NT2/D1 (cell line): ENCODE measurements at regions not wholly inside any gene's neighbourhood (a gene's known extent, or its start where the extent isn't known, plus 50 kb on each side); places are given as distances from the start of the nearest gene placed in this dataset.

ENCODE experiments used
- DNase-seq: peaks from one replicate; pipeline ENCODE4 v3.0.0-alpha.2; 2011; ENCODE audit warnings: low read depth, low spot score
- H3K27me3 ChIP-seq: 2 replicates; pipeline ENCODE4 v1.6.0; 2011; ENCODE audit warnings: mild to moderate bottlenecking; ENCODE audit not compliant: insufficient read length, insufficient read depth
- H3K36me3 ChIP-seq: 2 replicates; pipeline ENCODE4 v1.6.1; 2011; ENCODE audit warnings: mild to moderate bottlenecking, low read length, mixed read lengths; ENCODE audit not compliant: insufficient read depth, insufficient read length
- H3K4me1 ChIP-seq: 2 replicates; pipeline ENCODE4 v1.5.1; 2011; ENCODE audit not compliant: insufficient read depth, insufficient read length
- H3K4me3 ChIP-seq: 2 replicates; pipeline ENCODE4 v1.5.1; 2011; ENCODE audit warnings: low read depth; ENCODE audit not compliant: insufficient read length
- H3K9ac ChIP-seq: 2 replicates; pipeline ENCODE4 v1.6.0; 2011; ENCODE audit warnings: low read depth; ENCODE audit not compliant: insufficient read length
- H3K9me3 ChIP-seq: 2 replicates; pipeline ENCODE4 v1.5.1; 2011; ENCODE audit warnings: mild to moderate bottlenecking, low read length; ENCODE audit not compliant: insufficient read depth
- SUZ12 ChIP-seq: IDR thresholded peaks from 2 replicates; pipeline ENCODE4 v1.6.1; 2011; ENCODE audit not compliant: insufficient read length, insufficient read depth; ENCODE audit errors: extremely low read depth
- YY1 ChIP-seq: IDR thresholded peaks from 2 replicates; pipeline ENCODE4 v1.6.1; 2011; ENCODE audit not compliant: insufficient read length, insufficient read depth
- ZNF274 ChIP-seq: IDR thresholded peaks from 2 replicates; pipeline ENCODE4 v1.6.1; 2011; ENCODE audit warnings: mild to moderate bottlenecking, low read depth, low read length

- no peaks in the 10 kb centered on the region for H3K27me3 ChIP-seq
- DNase-seq = no peak
- H3K9ac ChIP-seq = no peak overlapping the region
- H3K4me3 ChIP-seq = no peak overlapping the region
- no peaks in the 10 kb centered on the region for H3K9me3 ChIP-seq
- H3K36me3 ChIP-seq = no peaks in the 10 kb centered on the region
- TF ChIP-seq YY1 = no peak
- no peak for TF ChIP-seq SUZ12
- no peak for TF ChIP-seq ZNF274
- no peaks in the 10 kb centered on the region for H3K4me1 ChIP-seq
These were observed 394.6 kb upstream of the IL12A start for GRCh38 chr3:159593927-159594605.

- Histone ChIP-seq H3K9ac (no peak overlapping the region), H3K4me1 (no peaks in the 10 kb centered on the region), H3K36me3 (no peaks in the 10 kb centered on the region), H3K4me3 (no peak overlapping the region), H3K9me3 (0 out of 2 replicates have a peak, but pooled peaks cover 4% of the 10 kb centered on the region), H3K27me3 (no peaks in the 10 kb centered on the region)
- TF ChIP-seq ZNF274 = no peak
- DNase-seq = no peak
These were observed 388.3 kb upstream of the IL12A start for GRCh38 chr3:159600291-159600690.

GRCh38 chr3:159604151-159604581 is 384.5 kb upstream of the IL12A start:
- TF ChIP-seq YY1 (no peak), ZNF274 (no peak), SUZ12 (no peak)
- Histone ChIP-seq H3K4me1 (no peaks in the 10 kb centered on the region), H3K36me3 (no peaks in the 10 kb centered on the region), H3K9me3 (0 out of 2 replicates have a peak, but pooled peaks cover 4% of the 10 kb centered on the region), H3K27me3 (no peaks in the 10 kb centered on the region), H3K9ac (no peak overlapping the region), H3K4me3 (no peak overlapping the region)
- DNase-seq = no peak

- no peak for DNase-seq
- Histone ChIP-seq H3K4me1 (no peaks in the 10 kb centered on the region), H3K9me3 (0 out of 2 replicates have a peak, but pooled peaks cover 4% of the 10 kb centered on the region), H3K36me3 (no peaks in the 10 kb centered on the region), H3K4me3 (no peak overlapping the region), H3K9ac (no peak overlapping the region), H3K27me3 (no peaks in the 10 kb centered on the region)
- TF ChIP-seq SUZ12 (no peak), YY1 (no peak), ZNF274 (no peak)
These were observed 383.5 kb upstream of the IL12A start for GRCh38 chr3:159605101-159605500.

- no peaks in the 10 kb centered on the region for H3K27me3 ChIP-seq
- DNase-seq = no peak
- TF ChIP-seq SUZ12 (no peak), YY1 (no peak), ZNF274 (no peak)
- H3K9me3 ChIP-seq = 0 out of 2 replicates have a peak, but pooled peaks cover 3% of the 10 kb centered on the region
- H3K36me3 ChIP-seq = no peaks in the 10 kb centered on the region
- no peak overlapping the region for H3K4me3 ChIP-seq
- no peaks in the 10 kb centered on the region for H3K4me1 ChIP-seq
- H3K9ac ChIP-seq = no peak overlapping the region
These were observed 382.9 kb upstream of the IL12A start for GRCh38 chr3:159605776-159606175.

GRCh38 chr3:159607856-159608255 is 380.8 kb upstream of the IL12A start:
- Histone ChIP-seq H3K9me3 (no peaks in the 10 kb centered on the region), H3K27me3 (no peaks in the 10 kb centered on the region), H3K4me1 (no peaks in the 10 kb centered on the region), H3K9ac (no peak overlapping the region), H3K4me3 (no peak overlapping the region), H3K36me3 (no peaks in the 10 kb centered on the region)
- TF ChIP-seq ZNF274 (no peak), YY1 (no peak), SUZ12 (no peak)
- DNase-seq = no peak

- no peaks in the 10 kb centered on the region for H3K4me1 ChIP-seq
- no peak for DNase-seq
- no peak for TF ChIP-seq YY1
- TF ChIP-seq SUZ12 = no peak
- TF ChIP-seq ZNF274 = no peak
- no peaks in the 10 kb centered on the region for H3K27me3 ChIP-seq
- H3K36me3 ChIP-seq = no peaks in the 10 kb centered on the region
- no peaks in the 10 kb centered on the region for H3K9me3 ChIP-seq
- no peak overlapping the region for H3K4me3 ChIP-seq
- H3K9ac ChIP-seq = no peak overlapping the region
These were observed 380.3 kb upstream of the IL12A start for GRCh38 chr3:159608311-159608710.
